Keratinocyte (primary cell): ENCODE measurements at regions not wholly inside any gene's neighbourhood (a gene's known extent, or its start where the extent isn't known, plus 50 kb on each side); places are given as distances from the start of the nearest gene placed in this dataset.

Source experiments
- CTCF ChIP-seq, 3 experiments: IDR thresholded peaks in 1 of 3; conservative IDR thresholded peaks in 1 of 3; optimal IDR thresholded peaks in 1 of 3; 2 replicates in 2 of 3; 3 replicates in 1 of 3; pipeline versions ENCODE3 to v1.5.1; 2011; ENCODE audit warnings: low read length in 3 of 3, mild to moderate bottlenecking in 3 of 3, moderate library complexity in 2 of 3, control low read depth in 1 of 3, inconsistent platforms in 1 of 3; ENCODE audit not compliant: insufficient read depth in 2 of 3; ENCODE audit errors: extremely low read depth in 1 of 3
- EZH2 ChIP-seq: IDR thresholded peaks from one replicate; pipeline ENCODE4 v1.6.1; 2012; ENCODE audit warnings: inconsistent platforms, mild to moderate bottlenecking, low read length, moderate library complexity

GRCh38 chr16:9169094-9169493 is 77.7 kb downstream of the HAPSTR1 start:
- no peak for TF ChIP-seq CTCF (optimal IDR thresholded peaks at IDR 0.05 in 1 of 3, IDR thresholded peaks at IDR 0.05 in 1 of 3, conservative IDR thresholded peaks at IDR 0.05 in 1 of 3; ENCODE audit: extremely low read depth in 1 of 3, insufficient read depth in 2 of 3, low read length in 3 of 3)
- no peak for TF ChIP-seq EZH2
